ENCODE measurements at regions not wholly inside any gene's neighbourhood (a gene's known extent, or its start where the extent isn't known, plus 50 kb on each side); places are given as distances from the start of the nearest gene placed in this dataset.
"Not testable (repeated sequence)": the region's sequence is repeated elsewhere in the genome, so short reads cannot be mapped to it uniquely, and the experiment has no call there.

DNA sequence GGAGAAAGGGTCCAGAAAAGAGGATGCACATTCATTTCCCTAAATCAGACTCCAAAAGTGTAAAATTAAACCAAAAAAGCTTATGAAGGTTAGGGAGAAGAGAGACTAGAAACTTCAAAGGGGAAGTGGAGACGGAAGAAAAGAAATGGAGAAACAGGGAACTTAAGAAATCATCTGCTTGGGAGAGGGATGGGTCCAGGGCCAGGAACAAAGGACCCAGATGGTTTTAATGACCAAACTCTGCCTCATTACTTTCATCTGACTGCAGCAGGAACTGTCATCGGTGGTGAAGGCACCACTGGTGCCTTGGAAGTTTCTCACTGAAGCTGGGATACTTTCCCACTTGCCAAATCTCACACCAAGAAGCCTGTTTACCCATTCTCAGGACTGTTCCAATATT lies 70.5 kb upstream of the SLC4A7 start:
- DNase-seq = peak; percentile 59 to 68

DNA sequence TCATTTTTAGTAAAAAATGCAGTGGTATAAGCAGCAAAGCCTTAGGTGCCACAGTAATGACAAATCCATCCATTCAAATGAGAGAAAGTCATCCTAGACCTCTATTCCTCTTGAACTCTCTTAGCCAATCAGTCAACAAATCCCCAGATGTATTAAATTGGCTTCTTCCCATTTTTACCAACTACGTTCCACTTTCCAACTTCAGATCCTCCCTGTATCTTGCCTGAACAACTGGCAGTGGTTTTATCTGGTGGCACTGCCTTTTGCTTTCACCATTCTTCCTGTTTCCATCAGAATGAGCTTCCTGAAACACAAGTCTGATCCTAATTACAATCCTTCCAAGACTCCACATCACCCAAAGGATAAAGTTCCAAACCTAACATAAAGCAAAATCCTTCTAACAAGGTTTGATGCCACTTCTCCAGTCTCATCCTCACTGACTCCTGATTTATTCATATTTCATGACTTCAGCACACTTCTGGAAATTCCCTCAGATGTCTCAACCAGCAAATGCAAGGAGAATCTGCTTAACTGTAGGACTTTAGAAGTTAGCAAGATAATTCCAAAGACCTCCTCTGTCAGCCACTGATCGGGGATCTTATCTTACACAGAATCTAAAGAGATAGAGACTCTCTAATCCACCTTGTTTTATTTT lies 69.8 kb upstream of the SLC4A7 start:
- peak; percentile 70 to 79 for DNase-seq

DNA sequence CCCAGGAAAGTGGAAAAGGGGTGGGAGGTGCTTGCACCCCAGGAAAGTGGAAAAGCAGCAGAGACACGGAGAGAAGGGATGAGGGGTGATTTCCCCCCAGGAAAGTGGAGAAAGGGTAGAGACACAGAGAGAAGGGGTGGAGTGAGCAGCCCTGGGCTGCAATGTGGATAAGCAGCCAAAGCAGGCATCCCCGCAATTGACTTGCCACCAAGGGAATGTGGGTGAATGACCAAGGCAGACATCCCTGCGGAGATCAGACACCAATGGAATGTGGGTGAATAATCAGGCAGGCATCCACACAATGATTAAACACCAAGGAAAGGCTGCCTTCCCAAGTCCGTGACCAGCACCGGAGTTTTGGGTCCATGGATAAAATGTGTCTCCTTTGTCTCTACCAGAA lies 68.5 kb upstream of the SLC4A7 start:
- DNase-seq = not testable (repeated sequence)

DNA sequence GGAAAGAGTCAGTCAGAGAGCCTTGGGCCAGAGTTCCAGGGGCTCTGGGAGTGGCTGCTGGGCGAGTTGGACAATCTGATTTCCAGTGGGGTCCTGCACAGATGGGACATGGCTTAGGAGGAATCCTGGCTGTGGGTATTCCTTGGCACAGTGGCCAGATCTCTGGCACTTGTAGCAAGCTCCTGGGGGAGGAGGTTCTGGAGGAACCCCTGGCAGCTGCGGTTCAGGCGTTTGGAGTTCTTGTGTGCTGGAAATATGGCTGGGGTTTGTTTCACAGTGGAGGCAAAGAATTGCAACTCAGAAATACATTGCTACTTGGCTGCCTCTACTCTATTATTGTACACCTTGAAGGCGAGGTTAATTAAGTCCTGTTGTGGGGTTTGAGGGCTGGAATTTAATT lies 67.2 kb upstream of the SLC4A7 start:
- not testable (repeated sequence) for DNase-seq

DNA sequence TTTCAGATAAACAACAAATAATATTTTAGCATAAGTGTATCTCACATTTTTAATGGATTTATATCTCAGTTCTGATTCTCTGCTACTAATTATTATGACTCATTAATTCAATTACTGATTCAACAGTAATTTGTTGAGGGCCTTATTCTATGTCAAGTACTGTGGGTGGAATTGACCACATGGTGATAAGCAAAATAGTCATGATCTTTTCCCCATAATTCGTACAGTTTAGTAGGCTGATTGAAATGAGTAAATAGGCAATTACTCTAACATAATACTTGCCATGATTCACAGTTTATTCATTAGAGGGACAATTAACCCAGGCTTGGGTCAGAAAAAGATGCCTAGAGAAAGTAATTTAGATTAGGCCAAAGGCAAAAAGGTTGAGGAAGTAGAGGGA lies 60.9 kb upstream of the SLC4A7 start:
- DNase-seq = no peak

DNA sequence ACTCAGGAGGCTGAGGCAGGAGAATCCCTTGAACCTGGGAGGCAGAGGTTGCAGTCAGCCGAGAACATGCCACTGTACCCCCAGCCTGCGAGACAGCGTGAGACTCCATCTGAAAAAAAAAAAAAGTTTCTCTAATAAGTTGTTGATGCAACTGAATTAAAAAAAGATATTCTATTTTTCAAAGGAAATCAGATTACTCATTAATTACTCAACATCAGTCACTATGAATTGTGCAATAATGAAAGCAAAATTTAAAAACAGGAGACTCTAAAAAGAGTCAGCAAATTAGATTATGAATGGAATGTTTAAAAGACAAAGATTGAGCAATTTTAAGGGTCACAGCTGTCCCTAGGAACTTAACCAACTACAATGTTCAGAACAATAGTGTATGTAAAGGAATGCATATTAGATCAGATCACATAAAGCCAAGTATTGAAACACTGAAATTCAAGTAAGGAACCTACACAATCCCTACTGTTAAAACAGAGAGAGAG lies 60.2 kb upstream of the SLC4A7 start:
- DNase-seq = peak; percentile 80 to 82

DNA sequence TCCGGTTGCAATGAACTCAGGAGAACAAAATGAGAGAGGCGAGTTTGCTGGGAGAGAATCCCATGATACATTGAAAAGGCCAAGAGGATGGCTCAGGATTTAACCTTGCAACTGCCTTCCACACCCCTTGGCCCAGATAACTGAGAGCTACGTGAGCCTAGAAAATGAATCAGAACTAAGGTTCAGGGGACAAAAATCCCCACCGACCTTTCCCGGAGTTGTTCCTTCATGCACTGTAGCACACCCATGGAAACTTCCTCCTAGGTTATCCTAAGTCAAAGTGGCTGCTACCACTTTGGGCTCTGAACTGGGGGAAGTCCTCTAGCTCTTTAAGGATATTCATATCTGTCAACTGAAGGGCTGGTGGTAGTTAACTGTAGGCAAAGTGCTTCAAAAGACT lies 58.3 kb upstream of the SLC4A7 start:
- peak; percentile 31 to 59 for DNase-seq

DNA sequence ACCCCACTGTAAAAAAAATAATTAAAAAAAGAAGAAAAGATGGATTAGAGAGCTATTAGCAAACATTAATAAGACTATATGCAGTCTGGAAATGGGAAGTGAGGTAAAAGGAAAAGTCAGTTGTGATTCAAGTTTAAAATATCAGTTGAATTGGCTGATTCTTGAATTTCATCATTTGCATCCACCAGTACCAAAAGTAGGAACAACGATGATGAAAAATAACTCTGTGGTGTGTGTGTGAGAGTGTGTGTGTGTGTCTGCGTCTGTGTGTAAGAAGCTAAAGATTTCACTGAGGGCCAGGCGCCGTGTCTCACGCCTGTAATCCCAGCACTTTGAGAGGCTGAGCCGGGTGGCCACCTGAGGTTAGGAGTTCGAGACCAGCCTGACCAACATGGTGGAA lies 56.0 kb upstream of the SLC4A7 start:
- DNase-seq = peak; percentile 40 to 43

DNA sequence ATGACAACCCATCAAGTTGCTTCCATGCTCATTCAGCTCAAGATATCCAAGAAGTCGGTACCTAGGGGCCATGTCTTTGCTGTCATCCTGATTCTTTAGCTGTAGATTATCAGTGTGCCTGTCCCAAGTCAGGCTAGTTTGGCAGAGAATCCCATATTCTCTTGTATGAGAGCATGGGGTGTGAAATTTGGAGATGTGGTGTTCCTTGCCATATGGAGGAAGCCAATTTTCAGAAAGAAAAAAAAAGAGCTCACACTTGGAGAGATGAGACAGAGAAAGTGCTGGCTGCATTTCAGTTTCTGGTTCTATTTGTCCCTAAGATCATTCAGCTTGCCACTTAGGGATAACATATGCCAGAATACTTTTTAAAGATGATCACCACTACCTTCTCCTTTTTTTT lies 52.3 kb upstream of the SLC4A7 start:
- no peak for DNase-seq

DNA sequence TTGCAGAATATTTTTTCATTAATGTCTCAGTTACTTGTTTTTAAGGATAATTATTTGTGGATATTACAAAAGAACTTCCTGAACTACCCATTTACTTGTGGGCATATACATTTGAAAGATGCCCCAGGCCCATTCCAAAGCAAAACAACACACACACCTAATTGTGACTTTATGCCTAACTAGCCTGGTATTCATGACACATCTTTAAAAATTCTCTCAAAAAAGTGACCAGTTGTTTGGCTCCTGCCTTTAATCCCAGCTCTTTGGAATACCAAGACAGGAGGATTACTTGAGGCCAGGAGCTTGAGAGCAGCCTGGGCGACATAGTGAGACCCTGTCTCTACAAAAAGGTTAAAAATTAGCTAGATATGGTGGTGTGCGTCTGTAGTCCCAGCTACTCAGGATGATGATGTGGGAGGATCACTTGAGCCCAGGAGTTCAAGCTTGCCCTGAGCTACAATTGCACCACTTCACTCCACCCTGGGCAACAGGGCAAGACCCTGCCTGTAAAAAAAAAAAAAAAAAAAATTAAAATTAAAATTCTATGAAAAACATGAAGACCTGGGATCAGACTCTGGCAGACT lies 51.7 kb upstream of the SLC4A7 start:
- DNase-seq = no peak

DNA sequence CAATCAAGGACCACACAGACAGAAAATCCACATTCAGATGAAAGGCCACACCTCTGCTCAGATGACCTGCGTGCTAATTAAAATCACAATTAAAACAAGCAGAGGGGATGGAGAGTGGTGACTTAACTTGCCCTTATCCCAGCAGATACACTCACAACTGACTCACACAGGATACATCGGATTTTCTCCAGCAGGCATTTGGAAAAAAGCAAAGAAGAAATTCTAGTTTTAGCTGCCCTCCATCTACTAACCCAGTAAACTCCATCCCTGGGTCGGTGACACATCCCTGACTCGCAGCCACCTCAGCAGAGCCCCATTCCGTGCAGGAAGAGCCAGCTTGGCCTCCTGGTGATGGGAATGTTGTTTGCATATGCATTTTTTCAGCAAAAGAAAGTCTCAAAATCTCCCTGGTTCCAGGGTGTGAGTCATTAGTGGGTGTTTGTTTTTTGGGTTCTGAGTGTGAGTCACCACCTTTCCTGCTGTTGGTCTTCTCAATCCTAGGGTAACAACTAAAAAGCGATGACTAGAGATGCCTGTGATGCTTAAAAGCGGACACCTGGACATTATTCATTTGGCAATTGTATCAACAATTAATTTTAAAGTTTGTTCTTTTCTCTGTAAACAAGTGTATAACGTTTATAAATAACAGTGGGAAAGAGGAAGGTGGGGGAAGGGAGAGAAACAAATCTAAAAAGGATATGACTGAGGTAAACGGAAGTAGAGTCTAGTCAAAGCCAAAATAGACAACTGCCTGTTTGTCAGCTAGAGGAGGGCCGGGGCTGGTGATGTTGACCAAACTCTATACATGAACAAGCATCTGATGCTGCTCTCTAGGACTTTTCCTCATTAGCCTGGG lies 49.8 kb upstream of the SLC4A7 start:
- DNase-seq = peak; percentile 66 to 72
